GM12891 (cell line): ENCODE measurements at regions not wholly inside any gene's neighbourhood (a gene's known extent, or its start where the extent isn't known, plus 50 kb on each side); places are given as distances from the start of the nearest gene placed in this dataset.

ENCODE experiments used
- PAX5 ChIP-seq: IDR thresholded peaks from 2 replicates; pipeline ENCODE4 v1.6.1; 2011; ENCODE audit warnings: low read length, moderate library complexity, mild to moderate bottlenecking; ENCODE audit not compliant: insufficient read depth, severe bottlenecking
- POLR2A ChIP-seq: IDR thresholded peaks from 2 replicates; pipeline ENCODE4 v1.6.1; 2011; ENCODE audit warnings: low read depth, low read length, control low read depth
- POLR2AphosphoS5 ChIP-seq: IDR thresholded peaks from 2 replicates; pipeline ENCODE4 v1.6.1; 2011; ENCODE audit warnings: low read depth, low read length, control low read depth
- SPI1 ChIP-seq: IDR thresholded peaks from 2 replicates; pipeline ENCODE4 v1.6.1; 2011; ENCODE audit warnings: low read depth, low read length, control low read depth

DNA sequence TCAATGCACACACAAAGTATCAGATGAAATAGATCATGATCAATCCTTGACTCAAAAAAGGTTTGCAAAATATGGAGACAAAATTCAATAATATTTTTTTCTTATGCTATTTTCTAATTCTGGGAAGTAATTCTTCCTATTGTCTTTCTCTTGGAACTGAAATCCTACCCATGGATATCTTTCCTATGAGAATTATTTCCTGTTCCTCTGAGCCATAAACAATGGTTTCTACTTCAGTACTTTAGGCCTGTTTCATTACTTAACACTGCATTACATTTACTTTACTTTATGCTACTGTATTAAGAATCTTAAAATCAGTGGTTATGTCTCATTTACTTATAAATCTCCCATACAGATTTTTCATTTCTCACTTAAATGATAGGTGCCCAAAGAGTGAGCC lies 1025.4 kb upstream of the ACO1 start:
- TF ChIP-seq POLR2A (no peak), POLR2AphosphoS5 (no peak), SPI1 (no peak), PAX5 (no peak)
